Body of pancreas (tissue), 4 donors: ENCODE measurements at regions not wholly inside any gene's neighbourhood (a gene's known extent, or its start where the extent isn't known, plus 50 kb on each side); places are given as distances from the start of the nearest gene placed in this dataset.
"Not testable (repeated sequence)": the region's sequence is repeated elsewhere in the genome, so short reads cannot be mapped to it uniquely, and the experiment has no call there.

Source experiments
- CTCF ChIP-seq, 7 experiments: fragments of 450-650 bp in 4 of 7; fragments of 200-600 bp in 3 of 7; sonication (generic) in 3 of 7; IDR thresholded peaks; one replicate each; pipeline ENCODE4 v1.5.1; 2016 to 2019; ENCODE audit warnings: antibody characterized with exemption in 7 of 7
- POLR2A ChIP-seq, 3 donors: fragments of 450-650 bp; IDR thresholded peaks; one replicate each; pipeline ENCODE4 v1.6.1; 2016; ENCODE audit warnings: antibody characterized with exemption in 3 of 3, mild to moderate bottlenecking in 2 of 3

DNA sequence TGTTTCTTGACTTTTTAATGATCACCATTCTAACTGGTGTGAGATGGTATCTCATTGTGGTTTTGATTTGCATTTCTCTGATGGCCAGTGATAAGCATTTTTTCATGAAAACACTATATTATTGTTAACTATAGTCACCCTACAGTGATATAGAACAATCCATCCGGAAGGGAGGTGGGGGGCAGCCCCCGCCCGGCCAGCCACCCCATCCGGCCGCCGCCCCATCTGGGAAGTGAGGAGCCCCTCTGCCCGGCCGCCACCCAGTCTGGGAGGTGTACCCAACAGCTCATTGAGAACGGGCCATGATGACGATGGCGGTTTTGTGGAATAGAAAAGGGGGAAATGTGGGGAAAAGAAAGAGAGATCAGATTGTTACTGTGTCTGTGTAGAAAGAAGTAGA is 106.8 kb downstream of the ZNF648 start:
- TF ChIP-seq CTCF, POLR2A (IDR thresholded peaks at IDR 0.05): not testable (repeated sequence)
